ENCODE measurements at regions not wholly inside any gene's neighbourhood (a gene's known extent, or its start where the extent isn't known, plus 50 kb on each side); places are given as distances from the start of the nearest gene placed in this dataset.
"Not testable (repeated sequence)": the region's sequence is repeated elsewhere in the genome, so short reads cannot be mapped to it uniquely, and the experiment has no call there.

GRCh38 chr5:51172903-51173626, 210.2 kb upstream of the ISL1 start:
- no peak for DNase-seq (ENCODE audit: low spot score)

- DNase-seq (ENCODE audit: low spot score) = no peak
Measured at GRCh38 chr5:51181208-51181894, 201.9 kb upstream of the ISL1 start.

GRCh38 chr5:51185850-51186329, 197.4 kb upstream of the ISL1 start:
- no peak for DNase-seq (ENCODE audit: low spot score)

GRCh38 chr5:51188001-51188591, 195.2 kb upstream of the ISL1 start:
- DNase-seq (ENCODE audit: low spot score) = no peak

GRCh38 chr5:51194671-51195070, 188.6 kb upstream of the ISL1 start:
- no peak for DNase-seq (ENCODE audit: low spot score)

- DNase-seq (ENCODE audit: low spot score) = no peak
Measured at GRCh38 chr5:51201024-51201423, 182.2 kb upstream of the ISL1 start.

GRCh38 chr5:51201708-51202107, 181.5 kb upstream of the ISL1 start:
- DNase-seq (ENCODE audit: low spot score) = no peak

GRCh38 chr5:51202161-51202560, 181.1 kb upstream of the ISL1 start:
- no peak for DNase-seq (ENCODE audit: low spot score)

GRCh38 chr5:51203598-51203997, 179.7 kb upstream of the ISL1 start:
- DNase-seq (ENCODE audit: low spot score) = no peak

- no peak for DNase-seq (ENCODE audit: low spot score)
Measured at GRCh38 chr5:51208296-51208695, 175.0 kb upstream of the ISL1 start.

GRCh38 chr5:51214746-51215145, 168.5 kb upstream of the ISL1 start:
- DNase-seq (ENCODE audit: low spot score) = no peak

- DNase-seq (ENCODE audit: low spot score) = no peak
Measured at GRCh38 chr5:51225789-51226742, 157.2 kb upstream of the ISL1 start.

GRCh38 chr5:51227963-51228470, 155.2 kb upstream of the ISL1 start:
- DNase-seq (ENCODE audit: low spot score) = no peak

GRCh38 chr5:51230336-51230735, 152.9 kb upstream of the ISL1 start:
- DNase-seq (ENCODE audit: low spot score) = no peak

- DNase-seq (ENCODE audit: low spot score) = no peak
Measured at GRCh38 chr5:51242456-51242855, 140.8 kb upstream of the ISL1 start.

GRCh38 chr5:51250957-51251356, 132.3 kb upstream of the ISL1 start:
- not testable (repeated sequence) for DNase-seq (ENCODE audit: low spot score)

- no peak for DNase-seq (ENCODE audit: low spot score)
Measured at GRCh38 chr5:51271261-51271660, 112.0 kb upstream of the ISL1 start.

GRCh38 chr5:51273021-51273420, 110.2 kb upstream of the ISL1 start:
- no peak for DNase-seq (ENCODE audit: low spot score)

GRCh38 chr5:51273871-51274270, 109.4 kb upstream of the ISL1 start:
- DNase-seq (ENCODE audit: low spot score) = no peak

GRCh38 chr5:51275428-51275827, 107.8 kb upstream of the ISL1 start:
- DNase-seq (ENCODE audit: low spot score) = no peak

GRCh38 chr5:51276250-51276649, 107.0 kb upstream of the ISL1 start:
- no peak for DNase-seq (ENCODE audit: low spot score)

GRCh38 chr5:51278539-51278938, 104.7 kb upstream of the ISL1 start:
- no peak for DNase-seq (ENCODE audit: low spot score)
